ENCODE measurements at regions not wholly inside any gene's neighbourhood (a gene's known extent, or its start where the extent isn't known, plus 50 kb on each side); places are given as distances from the start of the nearest gene placed in this dataset.
A peak's percentile ranks its signal among the peaks of the same experiment; 100 is the strongest.

- H3K9me3 ChIP-seq (ENCODE audit: low read depth), result no peaks in the 10 kb centered on the region
- H3K27me3 ChIP-seq, result peaks cover 2% of the 10 kb centered on the region
- H3K4me3 ChIP-seq, result no peak overlapping the region
- H3K36me3 ChIP-seq, result no peaks in the 10 kb centered on the region
- no peaks in the 10 kb centered on the region for H3K4me1 ChIP-seq (ENCODE audit: low read depth)
- TF ChIP-seq CTCF (IDR thresholded peaks at IDR 0.05; ENCODE audit: low read depth, low read length), result no peak
- H3K27ac ChIP-seq, result no peak overlapping the region
- peak in 1 of 2 donors; percentile 51 for DNase-seq (ENCODE audit: low read depth in 1 of 2, low spot score in 1 of 2)
These were observed 291.9 kb upstream of the N4BP1 start for GRCh38 chr16:48901712-48902374.

- DNase-seq (ENCODE audit: low read depth in 1 of 2, low spot score in 1 of 2), result no peak
- no peak for TF ChIP-seq CTCF (IDR thresholded peaks at IDR 0.05; ENCODE audit: low read depth, low read length)
- Histone ChIP-seq H3K27ac (no peak overlapping the region), H3K36me3 (no peaks in the 10 kb centered on the region), H3K4me1 (ENCODE audit: low read depth) (no peaks in the 10 kb centered on the region), H3K27me3 (peaks cover 2% of the 10 kb centered on the region), H3K4me3 (no peak overlapping the region), H3K9me3 (ENCODE audit: low read depth) (no peaks in the 10 kb centered on the region)
These were observed 289.5 kb upstream of the N4BP1 start for GRCh38 chr16:48899500-48899899.

- no peaks in the 10 kb centered on the region for H3K4me1 ChIP-seq (ENCODE audit: low read depth)
- H3K27me3 ChIP-seq, result peaks cover 2% of the 10 kb centered on the region
- no peak for TF ChIP-seq CTCF (IDR thresholded peaks at IDR 0.05; ENCODE audit: low read depth, low read length)
- H3K4me3 ChIP-seq, result no peak overlapping the region
- H3K9me3 ChIP-seq (ENCODE audit: low read depth), result no peaks in the 10 kb centered on the region
- no peaks in the 10 kb centered on the region for H3K36me3 ChIP-seq
- H3K27ac ChIP-seq, result no peak overlapping the region
- no peak for DNase-seq (ENCODE audit: low read depth in 1 of 2, low spot score in 1 of 2)
These were observed 287.8 kb upstream of the N4BP1 start for GRCh38 chr16:48897698-48898205.

- Histone ChIP-seq H3K27ac (no peak overlapping the region), H3K4me3 (no peak overlapping the region), H3K9me3 (ENCODE audit: low read depth) (no peaks in the 10 kb centered on the region), H3K4me1 (ENCODE audit: low read depth) (no peaks in the 10 kb centered on the region), H3K36me3 (no peaks in the 10 kb centered on the region), H3K27me3 (no peaks in the 10 kb centered on the region)
- peak in 1 of 2 donors; percentile 57 for DNase-seq (ENCODE audit: low read depth in 1 of 2, low spot score in 1 of 2)
- TF ChIP-seq CTCF (IDR thresholded peaks at IDR 0.05; ENCODE audit: low read depth, low read length), result no peak
These were observed 285.2 kb upstream of the N4BP1 start for GRCh38 chr16:48895142-48895541.

- H3K27me3 ChIP-seq, result peaks cover 8% of the 10 kb centered on the region
- H3K36me3 ChIP-seq, result no peaks in the 10 kb centered on the region
- no peak for DNase-seq (ENCODE audit: low read depth in 1 of 2, low spot score in 1 of 2)
- no peak overlapping the region for H3K4me3 ChIP-seq
- no peak overlapping the region for H3K27ac ChIP-seq
- no peaks in the 10 kb centered on the region for H3K9me3 ChIP-seq (ENCODE audit: low read depth)
- TF ChIP-seq CTCF (IDR thresholded peaks at IDR 0.05; ENCODE audit: low read depth, low read length), result no peak
- no peaks in the 10 kb centered on the region for H3K4me1 ChIP-seq (ENCODE audit: low read depth)
These were observed 282.9 kb upstream of the N4BP1 start for GRCh38 chr16:48892893-48893292.
